ENCODE measurements at regions not wholly inside any gene's neighbourhood (a gene's known extent, or its start where the extent isn't known, plus 50 kb on each side); places are given as distances from the start of the nearest gene placed in this dataset.

- TF ChIP-seq CTCF (IDR thresholded peaks at IDR 0.05; ENCODE audit: low read depth, low read length) (no peak), POLR2A (IDR thresholded peaks at IDR 0.05; ENCODE audit: extremely low read depth, insufficient read length) (no peak), MAX (IDR thresholded peaks at IDR 0.05; ENCODE audit: low read depth, low read length) (no peak), MYC (IDR thresholded peaks at IDR 0.05; ENCODE audit: low read depth, low read length) (no peak)
Observed at GRCh38 chr13:105538346-105538745, 997.1 kb downstream of the EFNB2 start.

Measured in NB4 (cell line).